Astrocyte of the spinal cord (primary cell): ENCODE measurements at regions not wholly inside any gene's neighbourhood (a gene's known extent, or its start where the extent isn't known, plus 50 kb on each side); places are given as distances from the start of the nearest gene placed in this dataset.

ENCODE experiments used
- DNase-seq: peaks from one replicate; pipeline ENCODE4 v3.0.0; 2011; ENCODE audit warnings: low read depth, low spot score
- H3K4me3 ChIP-seq: 2 replicates; pipeline ENCODE4 v1.5.1; 2011; ENCODE audit warnings: low read depth, mild to moderate bottlenecking, low read length, moderate library complexity
- CTCF ChIP-seq: IDR thresholded peaks from 2 replicates; pipeline ENCODE4 v1.5.1; 2012; ENCODE audit warnings: low read depth, mild to moderate bottlenecking, low read length, inconsistent platforms
- in situ Hi-C: cut with HindIII; loops from 2 replicates; pipeline ENCODE4 v1.10.0; 2017; ENCODE audit warnings: low sequenced_read_pairs

- TF ChIP-seq CTCF = no peak
- in situ Hi-C loops = no loop called here
- no peak for DNase-seq
- H3K4me3 ChIP-seq = no peak overlapping the region
Measured at GRCh38 chr2:43098539-43098938, 127.9 kb downstream of the ZFP36L2 start.

- TF ChIP-seq CTCF = no peak
- no peak overlapping the region for H3K4me3 ChIP-seq
- in situ Hi-C loops = no loop called here
- no peak for DNase-seq
Measured at GRCh38 chr2:43097644-43098408, 128.6 kb downstream of the ZFP36L2 start.

GRCh38 chr2:43095533-43096295 is 130.7 kb downstream of the ZFP36L2 start:
- no peak for DNase-seq
- in situ Hi-C loops = no loop called here
- no peak for TF ChIP-seq CTCF
- no peak overlapping the region for H3K4me3 ChIP-seq

GRCh38 chr2:43092520-43093179 is 133.8 kb downstream of the ZFP36L2 start:
- in situ Hi-C loops = no loop called here
- H3K4me3 ChIP-seq = no peak overlapping the region
- no peak for DNase-seq
- no peak for TF ChIP-seq CTCF

GRCh38 chr2:43090317-43090716 is 136.1 kb downstream of the ZFP36L2 start:
- H3K4me3 ChIP-seq = no peak overlapping the region
- TF ChIP-seq CTCF = no peak
- no peak for DNase-seq
- in situ Hi-C loops = no loop called here

GRCh38 chr2:43088143-43089073 is 138.0 kb downstream of the ZFP36L2 start:
- peak; percentile 55 for DNase-seq
- in situ Hi-C loops = no loop called here
- no peak overlapping the region for H3K4me3 ChIP-seq
- no peak for TF ChIP-seq CTCF
